Neural cell (in vitro differentiated cells): ENCODE measurements at regions not wholly inside any gene's neighbourhood (a gene's known extent, or its start where the extent isn't known, plus 50 kb on each side); places are given as distances from the start of the nearest gene placed in this dataset.

ENCODE experiments used
- H2AFZ ChIP-seq: fragments of 200-600, 300-800 bp; sonication (generic), shearing (Covaris generic); 2 replicates; pipeline ENCODE4 v1.6.0; 2014; ENCODE audit warnings: low read depth, mild to moderate bottlenecking, antibody characterized with exemption, low read length, moderate library complexity
- H3F3A ChIP-seq: fragments of 200-600 bp; shearing (Covaris generic); 2 replicates; pipeline ENCODE4 v1.6.1; 2016; ENCODE audit warnings: mild to moderate bottlenecking, moderate library complexity, mixed read lengths, antibody characterized with exemption, low read length; ENCODE audit not compliant: insufficient read depth, poor library complexity, severe bottlenecking
- H3K27ac ChIP-seq: fragments of 200-600, 300-800 bp; sonication (generic), shearing (Covaris generic); 2 replicates; pipeline ENCODE4 v1.5.1; 2014; ENCODE audit warnings: mild to moderate bottlenecking, low read length, moderate library complexity
- H3K27me3 ChIP-seq: fragments of 300-800, 200-600 bp; sonication (generic), shearing (Covaris generic); 2 replicates; pipeline ENCODE4 v1.6.0; 2014; ENCODE audit warnings: mild to moderate bottlenecking, low read depth, low read length, moderate library complexity; ENCODE audit not compliant: insufficient read depth
- H3K36me3 ChIP-seq: fragments of 300-800, 200-600 bp; sonication (generic), shearing (Covaris generic); 2 replicates; pipeline ENCODE4 v1.5.1; 2014; ENCODE audit warnings: mild to moderate bottlenecking, antibody characterized with exemption, low read length, moderate library complexity; ENCODE audit not compliant: insufficient read depth
- H3K4me2 ChIP-seq: fragments of 300-800, 200-600 bp; sonication (generic), shearing (Covaris generic); 2 replicates; pipeline ENCODE4 v1.6.0; 2014; ENCODE audit warnings: mild to moderate bottlenecking, low read length
- H3K4me3 ChIP-seq: fragments of 300-800, 200-600 bp; sonication (generic), shearing (Covaris generic); 2 replicates; pipeline ENCODE4 v1.5.1; 2014; ENCODE audit warnings: mild to moderate bottlenecking, low read length, moderate library complexity
- H3K79me2 ChIP-seq: fragments of 200-600 bp; shearing (Covaris generic); replicated peaks from 2 replicates; pipeline ENCODE4 v1.6.0; 2014; ENCODE audit warnings: mild to moderate bottlenecking, low read length, moderate library complexity; ENCODE audit not compliant: insufficient read depth
- H3K9ac ChIP-seq: fragments of 300-800, 200-600 bp; sonication (generic), shearing (Covaris generic); 2 replicates; pipeline ENCODE4 v1.6.1; 2016; ENCODE audit warnings: mild to moderate bottlenecking, low read length, mixed read lengths
- H3K9me2 ChIP-seq: fragments of 200-600 bp; shearing (Covaris generic); 2 replicates; pipeline ENCODE4 v1.6.1; 2016; ENCODE audit warnings: mild to moderate bottlenecking, low read length, mixed read lengths; ENCODE audit not compliant: insufficient read depth
- H3K9me3 ChIP-seq: fragments of 200-600, 300-800 bp; sonication (generic), shearing (Covaris generic); 2 replicates; pipeline ENCODE4 v1.6.1; 2016; ENCODE audit warnings: mild to moderate bottlenecking, mixed run types, low read length, moderate library complexity, mixed read lengths
- H4K20me1 ChIP-seq: fragments of 200-600 bp; shearing (Covaris generic); 2 replicates; pipeline ENCODE4 v1.6.1; 2016; ENCODE audit warnings: mild to moderate bottlenecking, mixed run types; ENCODE audit not compliant: insufficient read depth
- EP300 ChIP-seq: fragments of 450-650 bp; conservative IDR thresholded peaks from 2 replicates; pipeline ENCODE4 v1.6.1; 2014; ENCODE audit warnings: antibody characterized with exemption, mild to moderate bottlenecking, moderate library complexity; ENCODE audit not compliant: poor library complexity, severe bottlenecking
- EZH2 ChIP-seq: fragments of 200-600, 300-800 bp; shearing (Covaris generic), sonication (generic); IDR thresholded peaks from 2 replicates; pipeline ENCODE4 v1.6.1; 2014; ENCODE audit warnings: antibody characterized with exemption, low read length, borderline replicate concordance, mild to moderate bottlenecking; ENCODE audit not compliant: insufficient read depth, poor library complexity, severe bottlenecking
- MXI1 ChIP-seq: fragments of 450-650 bp; conservative IDR thresholded peaks from 2 replicates; pipeline ENCODE4 v1.6.1; 2014; ENCODE audit warnings: antibody characterized with exemption, mild to moderate bottlenecking; ENCODE audit not compliant: poor library complexity, severe bottlenecking
- POLR2AphosphoS5 ChIP-seq: IDR thresholded peaks from 2 replicates; pipeline ENCODE4 v1.6.1; 2012
- RAD21 ChIP-seq: fragments of 450-650 bp; conservative IDR thresholded peaks from 2 replicates; pipeline ENCODE4 v1.6.1; 2014; ENCODE audit warnings: antibody characterized with exemption, mild to moderate bottlenecking, moderate library complexity
- SMC3 ChIP-seq: fragments of 450-650 bp; conservative IDR thresholded peaks from 2 replicates; pipeline ENCODE4 v1.6.1; 2014; ENCODE audit warnings: antibody characterized with exemption, mild to moderate bottlenecking, moderate library complexity; ENCODE audit not compliant: poor library complexity
- TAF1 ChIP-seq: IDR thresholded peaks from 2 replicates; pipeline ENCODE4 v1.6.1; 2012; ENCODE audit warnings: low read depth
- TF ChIP-seq, protein P1 (sequence below): IDR thresholded peaks from 2 replicates; pipeline ENCODE4 v1.6.1; 2012; ENCODE audit warnings: borderline replicate concordance
- TF ChIP-seq, protein P2 (sequence below): fragments of 450-650 bp; IDR thresholded peaks from 2 replicates; pipeline ENCODE4 v1.5.1; 2014; ENCODE audit warnings: antibody characterized with exemption, mild to moderate bottlenecking, moderate library complexity; ENCODE audit not compliant: poor library complexity, severe bottlenecking

DNA sequence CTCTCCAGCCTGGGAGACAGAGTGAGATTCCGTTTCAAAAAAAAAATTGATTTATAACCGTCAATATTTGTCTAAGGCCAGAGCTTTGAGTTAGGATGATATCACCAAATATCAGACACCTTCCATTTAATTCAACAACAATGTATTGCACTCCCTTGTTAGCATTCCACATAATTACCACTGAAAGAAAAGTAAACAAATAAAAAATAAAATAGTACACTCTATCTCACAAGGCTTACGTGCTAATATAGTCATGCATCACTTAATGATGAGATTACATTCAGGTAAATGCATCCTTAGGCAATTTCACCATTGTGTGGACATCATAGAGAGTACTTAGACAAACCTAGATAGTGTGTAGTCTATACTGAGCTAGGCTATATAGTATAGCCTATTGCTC lies 127.6 kb upstream of the RHOBTB1 start:
- Histone ChIP-seq H3K27me3 (no peaks in the 10 kb centered on the region), H3K4me3 (no peak overlapping the region), H3K9ac (no peak overlapping the region), H2AFZ (no peak overlapping the region), H3K9me2 (no peaks in the 10 kb centered on the region), H4K20me1 (no peaks in the 10 kb centered on the region), H3K27ac (no peak overlapping the region), H3K36me3 (no peaks in the 10 kb centered on the region), H3F3A (no peaks in the 10 kb centered on the region), H3K4me2 (no peak overlapping the region), H3K79me2 (no peaks in the 10 kb centered on the region), H3K9me3 (no peaks in the 10 kb centered on the region)
- TF ChIP-seq, protein P1, sequence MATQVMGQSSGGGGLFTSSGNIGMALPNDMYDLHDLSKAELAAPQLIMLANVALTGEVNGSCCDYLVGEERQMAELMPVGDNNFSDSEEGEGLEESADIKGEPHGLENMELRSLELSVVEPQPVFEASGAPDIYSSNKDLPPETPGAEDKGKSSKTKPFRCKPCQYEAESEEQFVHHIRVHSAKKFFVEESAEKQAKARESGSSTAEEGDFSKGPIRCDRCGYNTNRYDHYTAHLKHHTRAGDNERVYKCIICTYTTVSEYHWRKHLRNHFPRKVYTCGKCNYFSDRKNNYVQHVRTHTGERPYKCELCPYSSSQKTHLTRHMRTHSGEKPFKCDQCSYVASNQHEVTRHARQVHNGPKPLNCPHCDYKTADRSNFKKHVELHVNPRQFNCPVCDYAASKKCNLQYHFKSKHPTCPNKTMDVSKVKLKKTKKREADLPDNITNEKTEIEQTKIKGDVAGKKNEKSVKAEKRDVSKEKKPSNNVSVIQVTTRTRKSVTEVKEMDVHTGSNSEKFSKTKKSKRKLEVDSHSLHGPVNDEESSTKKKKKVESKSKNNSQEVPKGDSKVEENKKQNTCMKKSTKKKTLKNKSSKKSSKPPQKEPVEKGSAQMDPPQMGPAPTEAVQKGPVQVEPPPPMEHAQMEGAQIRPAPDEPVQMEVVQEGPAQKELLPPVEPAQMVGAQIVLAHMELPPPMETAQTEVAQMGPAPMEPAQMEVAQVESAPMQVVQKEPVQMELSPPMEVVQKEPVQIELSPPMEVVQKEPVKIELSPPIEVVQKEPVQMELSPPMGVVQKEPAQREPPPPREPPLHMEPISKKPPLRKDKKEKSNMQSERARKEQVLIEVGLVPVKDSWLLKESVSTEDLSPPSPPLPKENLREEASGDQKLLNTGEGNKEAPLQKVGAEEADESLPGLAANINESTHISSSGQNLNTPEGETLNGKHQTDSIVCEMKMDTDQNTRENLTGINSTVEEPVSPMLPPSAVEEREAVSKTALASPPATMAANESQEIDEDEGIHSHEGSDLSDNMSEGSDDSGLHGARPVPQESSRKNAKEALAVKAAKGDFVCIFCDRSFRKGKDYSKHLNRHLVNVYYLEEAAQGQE = no peak
- TF ChIP-seq EZH2 = no peak

DNA sequence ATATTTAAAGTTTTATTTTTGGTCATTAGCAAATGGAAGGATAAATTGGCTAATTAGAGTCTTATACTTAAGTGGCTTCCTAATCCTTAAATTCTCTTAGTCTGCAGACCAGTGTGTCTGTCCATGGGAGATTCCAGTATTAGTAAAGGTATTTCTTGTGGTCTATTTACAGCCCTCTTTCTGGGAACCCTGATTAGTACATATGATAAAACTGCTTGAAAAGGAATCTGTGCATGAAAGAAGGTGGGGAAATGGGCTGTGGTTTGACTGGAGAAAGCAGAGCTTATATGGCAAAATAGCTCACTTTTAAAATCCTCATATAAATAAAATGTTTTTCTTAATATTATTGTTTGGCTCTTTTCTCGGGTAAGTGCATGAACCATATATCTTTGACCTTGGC lies 124.5 kb upstream of the RHOBTB1 start:
- H3K9me2 ChIP-seq = no peaks in the 10 kb centered on the region
- H4K20me1 ChIP-seq = no peaks in the 10 kb centered on the region
- H3K4me2 ChIP-seq = no peak overlapping the region
- H3K27ac ChIP-seq = no peak overlapping the region
- no peaks in the 10 kb centered on the region for H3K27me3 ChIP-seq
- H3K79me2 ChIP-seq = no peaks in the 10 kb centered on the region
- no peaks in the 10 kb centered on the region for H3K36me3 ChIP-seq
- H3K9me3 ChIP-seq = no peaks in the 10 kb centered on the region
- no peak overlapping the region for H3K4me3 ChIP-seq
- H3F3A ChIP-seq = no peaks in the 10 kb centered on the region
- TF ChIP-seq MXI1 (no peak), EZH2 (no peak), POLR2AphosphoS5 (no peak), EP300 (no peak), SMC3 (no peak), TAF1 (no peak), RAD21 (no peak)
- TF ChIP-seq, protein P2, sequence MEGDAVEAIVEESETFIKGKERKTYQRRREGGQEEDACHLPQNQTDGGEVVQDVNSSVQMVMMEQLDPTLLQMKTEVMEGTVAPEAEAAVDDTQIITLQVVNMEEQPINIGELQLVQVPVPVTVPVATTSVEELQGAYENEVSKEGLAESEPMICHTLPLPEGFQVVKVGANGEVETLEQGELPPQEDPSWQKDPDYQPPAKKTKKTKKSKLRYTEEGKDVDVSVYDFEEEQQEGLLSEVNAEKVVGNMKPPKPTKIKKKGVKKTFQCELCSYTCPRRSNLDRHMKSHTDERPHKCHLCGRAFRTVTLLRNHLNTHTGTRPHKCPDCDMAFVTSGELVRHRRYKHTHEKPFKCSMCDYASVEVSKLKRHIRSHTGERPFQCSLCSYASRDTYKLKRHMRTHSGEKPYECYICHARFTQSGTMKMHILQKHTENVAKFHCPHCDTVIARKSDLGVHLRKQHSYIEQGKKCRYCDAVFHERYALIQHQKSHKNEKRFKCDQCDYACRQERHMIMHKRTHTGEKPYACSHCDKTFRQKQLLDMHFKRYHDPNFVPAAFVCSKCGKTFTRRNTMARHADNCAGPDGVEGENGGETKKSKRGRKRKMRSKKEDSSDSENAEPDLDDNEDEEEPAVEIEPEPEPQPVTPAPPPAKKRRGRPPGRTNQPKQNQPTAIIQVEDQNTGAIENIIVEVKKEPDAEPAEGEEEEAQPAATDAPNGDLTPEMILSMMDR = no peak
- TF ChIP-seq, protein P1 = no peak
- no peak overlapping the region for H3K9ac ChIP-seq
- no peak overlapping the region for H2AFZ ChIP-seq
